NCI-H2196 (cell line): ENCODE measurements at regions not wholly inside any gene's neighbourhood (a gene's known extent, or its start where the extent isn't known, plus 50 kb on each side); places are given as distances from the start of the nearest gene placed in this dataset.
A peak's percentile ranks its signal among the peaks of the same experiment; 100 is the strongest.
"Not testable (repeated sequence)": the region's sequence is repeated elsewhere in the genome, so short reads cannot be mapped to it uniquely, and the experiment has no call there.

Source experiments
- DNase-seq: peaks from one replicate; lab custom pipeline; 2025; ENCODE audit not compliant: unreplicated experiment; lab: John Stamatoyannopoulos, UW

- peak; percentile 64 for DNase-seq
These were observed 387.8 kb downstream of the BMP2 start for GRCh38 chr20:7155282-7155681.

GRCh38 chr20:7155794-7156193, 388.3 kb downstream of the BMP2 start:
- no peak for DNase-seq

GRCh38 chr20:7159903-7160302, 392.4 kb downstream of the BMP2 start:
- no peak for DNase-seq

GRCh38 chr20:7161690-7162089, 394.2 kb downstream of the BMP2 start:
- DNase-seq: peak; percentile 9

- no peak for DNase-seq
These were observed 404.4 kb downstream of the BMP2 start for GRCh38 chr20:7171911-7172310.

GRCh38 chr20:7174554-7174953, 407.1 kb downstream of the BMP2 start:
- no peak for DNase-seq

- DNase-seq: not testable (repeated sequence)
These were observed 408.3 kb downstream of the BMP2 start for GRCh38 chr20:7175827-7176226.

- no peak for DNase-seq
These were observed 410.5 kb downstream of the BMP2 start for GRCh38 chr20:7178004-7178403.

GRCh38 chr20:7180256-7181045, 413.0 kb downstream of the BMP2 start:
- DNase-seq: no peak

- DNase-seq: no peak
These were observed 421.7 kb downstream of the BMP2 start for GRCh38 chr20:7189231-7189630.

- DNase-seq: no peak
These were observed 426.2 kb downstream of the BMP2 start for GRCh38 chr20:7193681-7194080.

- DNase-seq: no peak
These were observed 428.2 kb downstream of the BMP2 start for GRCh38 chr20:7195704-7196103.

GRCh38 chr20:7196481-7196880, 429.0 kb downstream of the BMP2 start:
- DNase-seq: no peak

- no peak for DNase-seq
These were observed 432.4 kb downstream of the BMP2 start for GRCh38 chr20:7199861-7200260.

- no peak for DNase-seq
These were observed 439.8 kb downstream of the BMP2 start for GRCh38 chr20:7207186-7207798.

- no peak for DNase-seq
These were observed 443.4 kb downstream of the BMP2 start for GRCh38 chr20:7210910-7211309.

GRCh38 chr20:7214081-7214740, 446.7 kb downstream of the BMP2 start:
- no peak for DNase-seq

GRCh38 chr20:7217606-7218005, 450.1 kb downstream of the BMP2 start:
- DNase-seq: no peak

GRCh38 chr20:7220755-7221154, 453.3 kb downstream of the BMP2 start:
- no peak for DNase-seq

GRCh38 chr20:7226156-7226555, 458.7 kb downstream of the BMP2 start:
- DNase-seq: no peak

- no peak for DNase-seq
These were observed 463.8 kb downstream of the BMP2 start for GRCh38 chr20:7231303-7231702.

GRCh38 chr20:7232796-7233195, 465.3 kb downstream of the BMP2 start:
- no peak for DNase-seq
